Amygdala (tissue), 56 donors: ENCODE measurements at regions not wholly inside any gene's neighbourhood (a gene's known extent, or its start where the extent isn't known, plus 50 kb on each side); places are given as distances from the start of the nearest gene placed in this dataset.

ENCODE experiments used
- DNase-seq, 56 donors: peaks; one replicate each; lab custom pipeline; 2025; lab: John Stamatoyannopoulos, UW

GRCh38 chr5:144896473-144896872 lies 725.8 kb downstream of the KCTD16 start:
- no peak for DNase-seq

DNA sequence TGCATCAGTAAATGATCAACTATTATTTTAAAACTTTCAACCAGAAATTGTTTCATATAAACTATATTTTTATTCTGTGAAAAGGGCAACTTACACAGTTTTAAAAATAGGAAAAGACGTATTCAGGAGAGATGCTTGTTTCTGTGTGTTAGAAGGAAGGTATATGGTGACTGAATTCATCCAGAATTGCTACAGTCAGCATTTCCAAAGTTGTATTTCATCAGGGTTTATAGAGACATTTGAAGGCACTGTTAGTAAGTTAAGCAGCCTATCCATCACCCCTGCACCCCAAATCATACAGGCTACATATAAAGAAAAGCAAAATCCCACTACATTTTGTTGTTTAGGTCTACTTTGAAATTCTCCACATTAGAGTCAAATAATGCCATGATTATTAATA lies 716.0 kb downstream of the KCTD16 start:
- DNase-seq: no peak

DNA sequence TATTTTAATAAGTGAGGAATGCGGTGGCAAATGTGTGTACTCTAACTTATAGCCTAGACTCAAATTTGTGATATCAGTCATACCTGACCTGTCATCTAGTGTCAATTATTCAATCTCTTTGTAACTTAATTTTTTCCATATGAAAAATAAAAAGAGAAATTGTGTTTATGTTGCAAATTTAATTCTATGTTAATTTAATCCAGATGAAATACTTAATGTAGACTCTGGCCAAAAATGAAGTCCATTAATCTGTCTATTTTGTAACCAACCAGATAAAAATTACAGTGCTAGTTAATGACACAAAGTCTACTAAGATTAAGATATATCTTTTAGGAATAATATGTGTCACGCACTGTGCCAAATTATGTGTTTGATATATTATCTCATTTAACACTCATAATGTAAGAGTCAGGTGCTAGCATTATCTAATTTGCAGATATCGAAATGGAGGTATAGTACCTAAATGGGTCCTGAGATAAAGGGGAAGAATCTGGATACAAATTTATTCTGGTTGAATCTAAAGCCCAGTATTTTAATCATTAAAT lies 712.1 kb downstream of the KCTD16 start:
- no peak for DNase-seq

GRCh38 chr5:144880513-144880912 lies 709.8 kb downstream of the KCTD16 start:
- DNase-seq: no peak

DNA sequence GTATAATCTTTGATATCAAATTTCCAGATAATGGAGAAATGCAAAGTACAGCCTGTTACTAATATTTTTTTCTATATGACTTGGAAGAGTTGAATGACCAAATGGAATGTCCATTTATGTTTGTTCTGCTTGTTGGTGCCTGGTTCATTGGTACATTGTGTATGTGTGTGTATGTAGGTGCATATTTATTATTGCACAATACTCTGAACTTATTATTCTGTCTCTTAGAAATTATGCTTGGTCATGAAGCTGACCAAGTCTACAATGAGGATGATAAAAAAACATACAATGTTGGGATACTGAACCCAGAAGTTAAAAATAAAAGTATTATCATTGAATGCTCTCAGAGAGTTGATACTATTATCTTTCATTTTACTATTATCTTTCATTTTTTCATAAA lies 706.3 kb downstream of the KCTD16 start:
- no peak for DNase-seq

GRCh38 chr5:144873076-144873475 lies 702.4 kb downstream of the KCTD16 start:
- no peak for DNase-seq

DNA sequence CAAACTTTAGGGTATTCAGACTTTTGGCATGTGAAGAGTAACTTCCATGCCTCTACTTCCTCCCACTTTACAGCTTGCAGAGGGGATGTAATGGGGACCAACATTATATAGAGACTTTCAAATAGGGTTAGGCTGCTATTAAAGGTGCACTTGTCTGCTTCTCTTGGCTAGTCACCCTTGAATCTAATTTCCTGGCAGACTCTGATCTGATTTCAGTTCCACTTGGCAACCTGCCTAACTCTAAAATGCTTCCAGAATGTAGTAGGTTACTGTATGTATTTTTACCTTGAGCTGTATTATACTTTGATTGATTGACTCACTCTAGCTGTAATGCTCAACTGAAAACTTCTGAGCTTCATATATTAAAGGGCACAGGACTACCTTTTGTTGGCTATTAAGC lies 693.4 kb downstream of the KCTD16 start:
- no peak for DNase-seq

- no peak for DNase-seq
Measured at GRCh38 chr5:144857454-144857853, 686.8 kb downstream of the KCTD16 start.

- DNase-seq: no peak
Measured at GRCh38 chr5:144844086-144844485, 673.4 kb downstream of the KCTD16 start.

- no peak for DNase-seq
Measured at GRCh38 chr5:144832416-144832815, 661.7 kb downstream of the KCTD16 start.

DNA sequence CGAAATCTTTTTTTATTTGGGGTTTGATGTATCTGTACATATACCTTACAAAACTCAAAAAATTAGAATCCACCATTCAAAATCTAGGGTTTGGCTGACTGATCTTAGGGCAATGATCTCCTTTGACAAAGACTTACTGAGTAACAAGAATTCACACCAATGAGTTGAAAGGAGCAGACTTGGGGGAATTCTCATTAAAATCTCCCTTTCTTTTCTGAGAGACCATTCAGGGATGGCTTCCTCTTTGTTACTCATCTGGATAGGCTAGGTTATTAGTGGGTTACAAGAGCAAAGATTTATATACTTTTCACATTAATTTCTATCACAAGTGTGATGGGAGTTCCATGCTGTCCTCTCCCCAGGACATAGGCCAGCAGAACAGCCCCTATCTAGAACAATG lies 661.0 kb downstream of the KCTD16 start:
- no peak for DNase-seq

GRCh38 chr5:144822503-144822902 lies 651.8 kb downstream of the KCTD16 start:
- DNase-seq: no peak

DNA sequence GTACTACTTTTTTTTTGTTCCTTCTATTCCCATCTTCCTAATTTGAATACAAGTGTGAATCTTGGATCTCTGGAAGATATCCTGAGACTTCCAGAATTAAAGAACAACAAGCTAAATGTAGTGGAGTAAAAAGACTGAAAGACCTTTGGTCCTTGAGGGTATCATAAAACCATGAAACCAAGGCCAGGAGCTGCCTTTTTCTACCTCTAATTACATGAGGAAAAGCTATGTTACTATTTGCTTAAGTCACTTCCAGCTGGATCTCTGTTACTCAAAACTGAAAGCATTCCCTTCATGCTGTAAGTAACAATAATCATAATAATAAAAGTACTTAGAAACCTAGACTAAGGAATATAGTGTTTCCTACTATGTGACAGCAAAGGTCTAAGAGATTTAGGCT lies 649.6 kb downstream of the KCTD16 start:
- DNase-seq: no peak

DNA sequence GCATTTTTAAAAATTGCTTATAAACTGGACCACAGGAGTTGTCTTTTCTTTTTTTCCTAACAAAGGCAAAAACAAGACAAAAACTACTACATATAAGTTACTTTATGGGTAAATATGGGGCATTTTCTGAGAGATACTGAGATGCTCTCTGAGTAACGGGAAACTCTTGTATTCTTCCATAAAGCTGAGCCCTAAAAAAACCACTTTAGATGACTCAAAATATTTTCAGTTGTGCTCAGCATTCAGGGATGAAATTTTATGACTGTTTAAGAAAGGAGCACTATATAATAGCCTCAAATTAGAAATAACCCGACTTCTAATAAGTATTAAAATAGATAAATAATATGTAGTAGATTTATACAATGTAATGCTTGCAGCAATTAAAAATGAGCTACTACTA lies 644.5 kb downstream of the KCTD16 start:
- no peak for DNase-seq

DNA sequence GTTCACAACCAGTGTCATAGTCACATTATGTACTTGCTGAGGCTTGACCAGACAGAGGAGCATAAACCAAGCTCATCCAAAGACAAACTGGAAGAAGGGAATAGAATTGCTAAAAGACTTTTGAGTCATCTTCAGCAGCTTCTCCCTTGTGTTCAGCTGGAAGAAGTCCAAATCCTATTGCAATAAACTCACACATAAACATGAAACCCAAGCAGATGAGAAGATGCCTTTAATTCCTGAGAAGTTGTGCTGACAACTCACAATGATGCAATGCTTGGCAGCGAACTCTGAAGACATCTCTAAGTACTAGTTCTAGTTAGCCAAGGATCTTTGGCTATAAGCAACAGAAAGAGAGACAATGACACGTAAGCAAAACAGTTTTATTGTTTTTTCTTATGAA lies 642.1 kb downstream of the KCTD16 start:
- DNase-seq: no peak

DNA sequence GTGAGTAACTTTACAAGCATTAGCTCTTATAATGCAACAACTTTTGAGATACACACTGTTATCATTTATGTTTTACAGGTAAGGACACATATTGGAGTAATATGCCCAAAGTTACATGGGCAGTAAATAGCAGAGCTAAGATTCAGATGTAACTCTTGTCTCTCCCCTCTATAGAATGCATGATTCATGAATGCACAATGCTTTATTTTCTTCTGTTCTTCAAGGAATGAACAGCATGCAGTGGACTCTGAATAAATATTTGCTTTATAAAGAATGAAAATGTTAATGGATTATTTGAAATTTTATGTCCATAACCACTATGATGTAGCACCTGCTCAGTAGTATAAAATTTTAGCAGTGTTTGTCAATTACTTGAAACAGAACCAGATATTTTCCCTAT lies 629.5 kb downstream of the KCTD16 start:
- no peak for DNase-seq

GRCh38 chr5:144798595-144798994 lies 627.9 kb downstream of the KCTD16 start:
- no peak for DNase-seq

DNA sequence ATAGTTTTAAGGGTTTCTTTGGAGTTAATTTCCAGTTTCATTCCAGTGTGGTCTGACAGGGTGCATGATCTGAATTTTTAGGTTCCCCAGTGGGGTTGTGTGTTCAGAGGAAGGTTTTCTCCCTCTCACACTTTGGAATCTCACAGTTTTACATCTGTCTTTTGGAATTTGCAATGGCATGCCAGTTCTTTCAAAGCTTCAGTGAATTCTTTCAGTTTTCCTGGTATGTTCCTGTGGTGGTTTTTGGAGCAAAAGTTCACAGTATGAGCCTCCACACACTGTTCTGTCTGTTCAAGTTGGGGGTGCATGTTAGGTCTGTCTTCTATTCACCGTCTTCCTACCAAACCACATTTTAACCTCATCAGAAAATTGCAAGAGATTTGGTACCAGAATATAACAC lies 624.2 kb downstream of the KCTD16 start:
- no peak for DNase-seq

GRCh38 chr5:144788556-144788955 lies 617.9 kb downstream of the KCTD16 start:
- DNase-seq: no peak

- DNase-seq: no peak
Measured at GRCh38 chr5:144788046-144788445, 617.4 kb downstream of the KCTD16 start.

DNA sequence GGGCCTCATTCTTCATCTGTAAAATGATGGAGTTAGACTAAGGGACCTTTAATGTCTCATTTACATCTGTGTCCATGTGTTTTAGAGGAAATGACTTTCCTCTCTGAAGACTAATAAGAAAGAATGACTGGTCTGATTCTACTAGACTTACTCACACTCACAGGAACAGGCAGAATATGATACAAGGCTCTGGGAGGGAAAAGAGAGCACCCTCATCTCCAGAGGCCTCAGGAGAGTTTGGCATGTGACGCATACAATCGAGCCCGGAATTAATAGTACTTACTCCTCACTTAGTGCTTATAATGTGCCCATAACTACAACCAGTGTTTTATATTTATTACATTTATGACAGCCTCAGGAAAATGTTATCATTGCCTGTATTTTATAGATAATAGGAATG lies 608.7 kb downstream of the KCTD16 start:
- no peak for DNase-seq

DNA sequence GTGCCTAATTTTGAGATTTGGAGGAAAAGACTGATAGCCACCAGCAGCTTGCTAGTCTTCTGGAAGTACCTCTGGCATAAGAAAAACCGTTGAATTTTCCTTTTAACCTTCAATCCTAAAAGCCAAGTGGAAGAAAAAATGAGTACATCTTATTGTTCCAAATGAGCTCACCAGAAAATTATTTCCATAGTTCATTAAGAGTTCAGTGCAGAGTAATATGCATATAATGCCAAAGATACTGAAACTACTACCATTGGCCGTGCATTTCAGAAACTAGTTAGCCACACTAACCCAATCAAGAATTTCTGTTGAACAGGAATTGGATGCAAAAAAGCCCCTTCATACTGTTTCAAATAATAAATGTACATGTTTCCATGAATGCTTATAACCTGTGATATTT lies 607.9 kb downstream of the KCTD16 start:
- no peak for DNase-seq

DNA sequence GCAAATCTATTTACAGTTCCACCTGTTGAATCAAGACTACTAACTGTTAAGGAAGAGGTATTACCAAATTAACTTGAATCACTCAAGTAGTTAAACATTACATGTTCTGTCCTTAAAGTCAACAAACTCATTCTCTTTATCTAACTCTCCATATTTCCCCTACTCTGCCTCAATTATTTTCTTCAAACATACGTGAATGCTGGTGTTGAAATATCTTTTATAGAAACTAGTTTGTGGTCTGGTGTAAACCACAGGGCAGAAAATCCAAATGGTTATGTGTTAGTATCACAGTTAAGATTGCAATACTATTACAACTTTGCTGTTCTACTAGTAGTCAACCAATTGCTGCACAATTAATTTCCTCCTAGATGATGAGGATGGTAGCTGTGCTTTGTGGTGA lies 603.5 kb downstream of the KCTD16 start:
- no peak for DNase-seq

DNA sequence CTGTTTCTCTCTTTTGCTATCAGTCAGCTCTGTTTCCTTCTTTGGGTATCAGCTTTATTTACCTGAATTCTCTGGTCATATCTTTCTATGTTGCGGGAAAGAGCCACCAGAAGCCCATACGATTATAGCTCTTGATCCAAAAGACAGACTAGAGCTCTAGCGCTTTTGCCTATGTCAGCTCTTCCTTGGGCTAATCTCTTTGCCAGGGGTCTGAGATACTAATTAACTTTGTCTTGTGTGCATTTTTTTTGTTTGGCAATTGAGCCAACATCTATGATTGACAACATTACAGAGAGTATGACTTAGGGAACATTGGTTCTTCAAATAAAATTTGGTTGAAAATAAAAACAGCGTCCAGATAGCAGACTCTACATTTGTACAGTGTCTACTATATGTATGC lies 603.0 kb downstream of the KCTD16 start:
- DNase-seq: no peak
